ENCODE measurements at regions not wholly inside any gene's neighbourhood (a gene's known extent, or its start where the extent isn't known, plus 50 kb on each side); places are given as distances from the start of the nearest gene placed in this dataset.

GRCh38 chr16:9660898-9661297 is 521.3 kb downstream of the GRIN2A start:
- TF ChIP-seq ZNF658 (tag by site-specific recombination; IDR thresholded peaks at IDR 0.05) (no peak), ZFP69B (tag by site-specific recombination; IDR thresholded peaks at IDR 0.05) (no peak), ZNF280D (tag by site-specific recombination; IDR thresholded peaks at IDR 0.05) (no peak), ZNF169 (tag by site-specific recombination; IDR thresholded peaks at IDR 0.05) (no peak), ZNF394 (tag by site-specific recombination; IDR thresholded peaks at IDR 0.05; ENCODE audit: borderline replicate concordance) (no peak), ZBTB7A (tag by site-specific recombination; IDR thresholded peaks at IDR 0.05; ENCODE audit: low read depth) (no peak), ZNF404 (tag by site-specific recombination; IDR thresholded peaks at IDR 0.05) (no peak), HOXA7 (CRISPR knock-in tag; IDR thresholded peaks at IDR 0.05; ENCODE audit: borderline replicate concordance) (no peak), ZNF138 (tag by site-specific recombination; IDR thresholded peaks at IDR 0.05; ENCODE audit: borderline replicate concordance) (no peak), ZNF2 (tag by site-specific recombination; IDR thresholded peaks at IDR 0.05) (no peak), ZNF449 (tag by site-specific recombination; IDR thresholded peaks at IDR 0.05) (no peak), ZBTB20 (tag by site-specific recombination; IDR thresholded peaks at IDR 0.05) (no peak), ZNF558 (tag by site-specific recombination; IDR thresholded peaks at IDR 0.05) (no peak), EGR2 (tag by site-specific recombination; IDR thresholded peaks at IDR 0.05; ENCODE audit: low read depth) (no peak)
- ChIA-PET CTCF (no interaction called here), POLR2A (no interaction called here)
- H3K9me3 ChIP-seq (ENCODE audit: control insufficient read depth, insufficient read depth, low read depth, low read length) = no peaks in the 10 kb centered on the region
- H3K4me1 ChIP-seq (ENCODE audit: control insufficient read depth, insufficient read depth, low read length) = no peaks in the 10 kb centered on the region
- no peak overlapping the region for H3K4me3 ChIP-seq (ENCODE audit: low read depth, low read length)
- no peaks in the 10 kb centered on the region for H3K36me3 ChIP-seq (ENCODE audit: control insufficient read depth in 2 of 2, insufficient read depth in 1 of 2, low read length in 2 of 2)
- no peak overlapping the region for H3K27ac ChIP-seq (ENCODE audit: extremely low read depth, low read depth, low read length)

GRCh38 chr16:9661336-9662017 is 520.8 kb downstream of the GRIN2A start:
- ChIA-PET POLR2A (no interaction called here), CTCF (no interaction called here)
- H3K9me3 ChIP-seq (ENCODE audit: control insufficient read depth, insufficient read depth, low read depth, low read length) = no peaks in the 10 kb centered on the region
- H3K4me3 ChIP-seq (ENCODE audit: low read depth, low read length) = no peak overlapping the region
- no peak overlapping the region for H3K27ac ChIP-seq (ENCODE audit: extremely low read depth, low read depth, low read length)
- no peaks in the 10 kb centered on the region for H3K4me1 ChIP-seq (ENCODE audit: control insufficient read depth, insufficient read depth, low read length)
- no peaks in the 10 kb centered on the region for H3K36me3 ChIP-seq (ENCODE audit: control insufficient read depth in 2 of 2, insufficient read depth in 1 of 2, low read length in 2 of 2)
- TF ChIP-seq MYNN (tag by site-specific recombination; IDR thresholded peaks at IDR 0.05; ENCODE audit: borderline replicate concordance) (no peak), IKZF3 (tag by site-specific recombination; IDR thresholded peaks at IDR 0.05) (no peak), ZNF843 (tag by site-specific recombination; IDR thresholded peaks at IDR 0.05) (no peak), GLIS2 (tag by site-specific recombination; IDR thresholded peaks at IDR 0.05) (no peak), YY1 (tag by site-specific recombination; IDR thresholded peaks at IDR 0.05) (no peak), ZNF174 (tag by site-specific recombination; IDR thresholded peaks at IDR 0.05) (no peak), ZNF621 (tag by site-specific recombination; IDR thresholded peaks at IDR 0.05) (no peak), ZNF768 (tag by site-specific recombination; IDR thresholded peaks at IDR 0.05) (no peak), AEBP2 (tag by site-specific recombination; IDR thresholded peaks at IDR 0.05; ENCODE audit: borderline replicate concordance) (no peak), ZNF26 (tag by site-specific recombination; IDR thresholded peaks at IDR 0.05) (no peak), ZNF558 (tag by site-specific recombination; IDR thresholded peaks at IDR 0.05) (no peak), ZIC2 (tag by site-specific recombination; IDR thresholded peaks at IDR 0.05) (no peak), ZNF654 (tag by site-specific recombination; IDR thresholded peaks at IDR 0.05; ENCODE audit: low read depth) (no peak), ZNF433 (tag by site-specific recombination; IDR thresholded peaks at IDR 0.05; ENCODE audit: low read depth) (no peak), KLF1 (tag by site-specific recombination; IDR thresholded peaks at IDR 0.05) (no peak), GLI2 (tag by site-specific recombination; IDR thresholded peaks at IDR 0.05; ENCODE audit: borderline replicate concordance, low read depth) (no peak)
